ENCODE measurements at regions not wholly inside any gene's neighbourhood (a gene's known extent, or its start where the extent isn't known, plus 50 kb on each side); places are given as distances from the start of the nearest gene placed in this dataset.

DNA sequence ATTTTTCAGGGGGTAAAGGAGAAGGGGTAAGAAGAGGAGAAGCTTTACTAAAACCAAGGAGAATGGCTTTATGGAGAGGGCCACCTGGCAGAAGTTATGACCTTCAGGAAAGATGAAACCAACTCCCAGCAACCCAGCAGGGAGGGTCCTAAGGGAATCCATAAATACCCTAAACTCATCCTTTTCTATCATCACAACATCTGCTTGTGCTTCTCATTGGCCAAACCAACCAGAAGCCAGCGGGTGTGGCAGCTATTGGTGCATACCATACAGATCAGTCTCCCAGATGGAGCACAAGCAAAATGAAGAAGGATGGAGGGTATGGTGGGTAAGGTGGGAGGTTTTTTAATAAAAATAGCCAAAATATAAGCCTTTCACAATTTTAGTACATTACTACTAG, 58.5 kb upstream of the ARSJ start:
- no peak for ATAC-seq (ENCODE audit: poor library complexity)
- POLR2A ChIA-PET, result no interaction called here
- H3K9me3 ChIP-seq (ENCODE audit: control insufficient read depth in 1 of 2, insufficient read depth in 1 of 2, low read length in 2 of 2), result no peaks in the 10 kb centered on the region
- no peaks in the 10 kb centered on the region for H3K36me3 ChIP-seq (ENCODE audit: insufficient read depth, low read length)
- H3K27me3 Mint-ChIP-seq, result peaks cover 5% of the 10 kb centered on the region
- no peaks in the 10 kb centered on the region for H3K9me3 Mint-ChIP-seq
- no peak overlapping the region for H3K27ac Mint-ChIP-seq
- peaks cover 9% of the 10 kb centered on the region for H3K4me1 Mint-ChIP-seq (ENCODE audit: low read depth)
- H3K4me1 ChIP-seq (ENCODE audit: insufficient read depth, low read length), result peaks cover 4% of the 10 kb centered on the region
- H3K36me3 Mint-ChIP-seq (ENCODE audit: low read depth), result no peaks in the 10 kb centered on the region
- TF ChIP-seq, protein P1, sequence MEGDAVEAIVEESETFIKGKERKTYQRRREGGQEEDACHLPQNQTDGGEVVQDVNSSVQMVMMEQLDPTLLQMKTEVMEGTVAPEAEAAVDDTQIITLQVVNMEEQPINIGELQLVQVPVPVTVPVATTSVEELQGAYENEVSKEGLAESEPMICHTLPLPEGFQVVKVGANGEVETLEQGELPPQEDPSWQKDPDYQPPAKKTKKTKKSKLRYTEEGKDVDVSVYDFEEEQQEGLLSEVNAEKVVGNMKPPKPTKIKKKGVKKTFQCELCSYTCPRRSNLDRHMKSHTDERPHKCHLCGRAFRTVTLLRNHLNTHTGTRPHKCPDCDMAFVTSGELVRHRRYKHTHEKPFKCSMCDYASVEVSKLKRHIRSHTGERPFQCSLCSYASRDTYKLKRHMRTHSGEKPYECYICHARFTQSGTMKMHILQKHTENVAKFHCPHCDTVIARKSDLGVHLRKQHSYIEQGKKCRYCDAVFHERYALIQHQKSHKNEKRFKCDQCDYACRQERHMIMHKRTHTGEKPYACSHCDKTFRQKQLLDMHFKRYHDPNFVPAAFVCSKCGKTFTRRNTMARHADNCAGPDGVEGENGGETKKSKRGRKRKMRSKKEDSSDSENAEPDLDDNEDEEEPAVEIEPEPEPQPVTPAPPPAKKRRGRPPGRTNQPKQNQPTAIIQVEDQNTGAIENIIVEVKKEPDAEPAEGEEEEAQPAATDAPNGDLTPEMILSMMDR (IDR thresholded peaks at IDR 0.05), result no peak
- CTCF ChIA-PET, result no interaction called here
- no peak for DNase-seq
- no peaks in the 10 kb centered on the region for H3K27me3 ChIP-seq (ENCODE audit: control insufficient read depth in 1 of 2, insufficient read depth in 2 of 2, low read length in 2 of 2)
- H3K27ac ChIP-seq (ENCODE audit: low read depth in 1 of 2, low read length in 2 of 2), result no peak overlapping the region
- no peak overlapping the region for H3K4me3 Mint-ChIP-seq
- intact Hi-C loops (cut with DNase I, micrococcal nuclease), result no loop called here
- H3K4me3 ChIP-seq (ENCODE audit: low read length), result no peak overlapping the region

DNA sequence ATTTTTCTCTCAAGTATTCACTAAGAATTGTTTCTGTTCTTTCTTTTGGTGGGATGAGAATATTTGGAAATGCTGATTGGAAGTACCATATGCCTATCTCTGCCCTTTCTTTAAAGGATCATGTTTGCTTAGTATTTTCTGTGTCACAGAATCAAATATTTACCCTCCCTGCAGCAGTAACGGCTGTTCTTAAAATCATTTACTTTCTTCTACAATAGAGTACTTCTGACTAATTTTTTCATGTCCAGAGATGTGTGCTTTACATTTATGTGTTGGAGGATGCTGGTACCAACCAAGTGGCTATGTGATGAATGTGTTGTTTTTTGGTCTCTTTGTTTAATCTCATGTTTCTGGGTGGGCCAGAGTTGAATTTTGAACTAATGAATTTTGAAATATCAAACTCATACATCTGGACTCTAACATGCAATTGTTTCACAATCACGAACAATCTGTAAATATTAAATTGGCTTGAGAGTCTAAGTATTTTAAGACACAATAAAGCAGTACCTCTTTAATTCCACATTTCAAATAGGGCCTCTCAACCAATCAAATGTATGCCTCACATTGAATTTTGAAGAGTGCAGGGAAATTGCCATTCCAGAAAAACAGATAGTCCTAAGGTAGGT, 59.4 kb upstream of the ARSJ start:
- Histone ChIP-seq H3K36me3 (ENCODE audit: insufficient read depth, low read length) (no peaks in the 10 kb centered on the region), H3K27me3 (ENCODE audit: control insufficient read depth in 1 of 2, insufficient read depth in 2 of 2, low read length in 2 of 2) (no peaks in the 10 kb centered on the region), H3K4me1 (ENCODE audit: insufficient read depth, low read length) (peaks cover 4% of the 10 kb centered on the region), H3K9me3 (ENCODE audit: control insufficient read depth in 1 of 2, insufficient read depth in 1 of 2, low read length in 2 of 2) (no peaks in the 10 kb centered on the region), H3K4me3 (ENCODE audit: low read length) (no peak overlapping the region), H3K27ac (ENCODE audit: low read depth in 1 of 2, low read length in 2 of 2) (no peak overlapping the region)
- Mint-ChIP-seq H3K9me3 (no peaks in the 10 kb centered on the region), H3K27ac (no peak overlapping the region), H3K4me1 (ENCODE audit: low read depth) (peaks cover 9% of the 10 kb centered on the region), H3K36me3 (ENCODE audit: low read depth) (no peaks in the 10 kb centered on the region), H3K27me3 (peaks cover 4% of the 10 kb centered on the region), H3K4me3 (no peak overlapping the region)
- ATAC-seq (ENCODE audit: poor library complexity) (no peak), DNase-seq (no peak)
- TF ChIP-seq, protein P1 (IDR thresholded peaks at IDR 0.05), result no peak
- CTCF ChIA-PET, result no interaction called here
- POLR2A ChIA-PET, result interaction anchor here (1.0 kb wide), 1 partner anchor 13 kb away, joined by 3 read pairs; no protein-coding TSS in a partner anchor
- intact Hi-C loops (cut with DNase I, micrococcal nuclease), result no loop called here

DNA sequence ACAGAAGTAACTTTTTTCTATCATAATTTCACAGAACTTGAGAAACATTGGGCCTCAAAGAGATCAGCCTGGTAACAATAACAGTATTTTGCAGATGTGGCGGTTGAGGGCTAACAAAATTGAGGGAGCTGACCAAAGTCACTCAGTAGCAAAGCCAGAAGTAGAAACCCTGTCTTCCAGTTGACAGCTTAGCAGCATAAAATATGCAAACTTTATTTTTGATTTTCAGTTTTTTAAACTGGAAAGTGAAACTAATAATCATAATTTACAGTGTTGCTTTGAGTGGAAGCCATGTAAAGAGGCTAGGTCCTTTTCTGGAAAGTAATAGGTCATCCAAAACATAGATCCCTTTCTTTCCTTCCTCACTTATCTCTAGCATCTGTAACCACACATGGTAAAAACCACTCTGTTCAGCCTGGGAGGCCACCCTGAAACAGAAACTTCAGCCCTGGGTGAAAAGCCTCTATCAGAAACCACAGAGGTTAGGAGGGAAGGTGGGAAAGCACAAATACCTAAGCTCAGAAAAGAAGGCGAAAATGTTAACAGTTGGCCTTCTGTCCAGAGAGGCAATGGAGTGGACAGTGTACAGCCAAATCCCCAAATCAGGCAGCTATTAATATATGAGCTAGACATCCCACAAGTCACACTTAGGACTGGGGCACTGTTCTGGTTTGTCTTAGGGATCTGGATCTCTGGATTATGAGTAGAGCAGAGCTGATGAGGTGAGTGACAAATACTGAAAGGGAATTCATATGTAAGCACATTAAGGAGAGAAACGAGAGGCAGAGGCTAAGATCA, 61.1 kb upstream of the ARSJ start:
- Histone ChIP-seq H3K27me3 (ENCODE audit: control insufficient read depth in 1 of 2, insufficient read depth in 2 of 2, low read length in 2 of 2) (no peaks in the 10 kb centered on the region), H3K27ac (ENCODE audit: low read depth in 1 of 2, low read length in 2 of 2) (no peak overlapping the region), H3K9me3 (ENCODE audit: control insufficient read depth in 1 of 2, insufficient read depth in 1 of 2, low read length in 2 of 2) (no peaks in the 10 kb centered on the region), H3K36me3 (ENCODE audit: insufficient read depth, low read length) (no peaks in the 10 kb centered on the region), H3K4me3 (ENCODE audit: low read length) (no peak overlapping the region), H3K4me1 (ENCODE audit: insufficient read depth, low read length) (peaks cover 4% of the 10 kb centered on the region)
- Mint-ChIP-seq H3K36me3 (ENCODE audit: low read depth) (no peaks in the 10 kb centered on the region), H3K4me1 (ENCODE audit: low read depth) (peaks cover 9% of the 10 kb centered on the region), H3K27me3 (no peaks in the 10 kb centered on the region), H3K4me3 (no peak overlapping the region), H3K27ac (no peak overlapping the region), H3K9me3 (no peaks in the 10 kb centered on the region)
- intact Hi-C loops (cut with DNase I, micrococcal nuclease), result no loop called here
- ChIA-PET CTCF (no interaction called here), POLR2A (no interaction called here)
- ATAC-seq (ENCODE audit: poor library complexity) (no peak), DNase-seq (peak in 3 of 14 experiments; percentile 1 to 10 (median 5))
- TF ChIP-seq, protein P1 (IDR thresholded peaks at IDR 0.05), result no peak
